Activated CD4-positive, alpha-beta memory T cell treated with anti-CD3 and anti-CD28 coated beads, Interleukin-2, amount 10 ng/mL, durations not matched to agents 7 days and 5 days (primary cell): ENCODE measurements at regions not wholly inside any gene's neighbourhood (a gene's known extent, or its start where the extent isn't known, plus 50 kb on each side); places are given as distances from the start of the nearest gene placed in this dataset.
"Not testable (repeated sequence)": the region's sequence is repeated elsewhere in the genome, so short reads cannot be mapped to it uniquely, and the experiment has no call there.

Experiments
- CTCF ChIA-PET: fragments of 350-600 bp; sonication (Branson Sonifier 250); formaldehyde crosslinking; loops from one replicate; lab custom pipeline; 2021; ENCODE audit warnings: antibody characterized with exemption, inconsistent platforms; lab: Charles Lee
- POLR2A ChIA-PET: fragments of 350-600 bp; sonication (Branson Sonifier 250); formaldehyde crosslinking; loops from one replicate; lab custom pipeline; 2021; ENCODE audit warnings: antibody characterized with exemption; lab: Charles Lee
- DNase-seq: peaks from one replicate; pipeline ENCODE4 v3.0.0-alpha.2; 2020
- H3K27ac Mint-ChIP-seq: one replicate; pipeline ENCODE4 v1.8.0; 2021; ENCODE audit warnings: mild to moderate bottlenecking, mixed read lengths
- H3K27me3 Mint-ChIP-seq: one replicate; pipeline ENCODE4 v1.8.0; 2021; ENCODE audit warnings: mixed read lengths
- H3K36me3 Mint-ChIP-seq: one replicate; pipeline ENCODE4 v1.8.0; 2021; ENCODE audit warnings: low read depth, mixed read lengths
- H3K4me1 Mint-ChIP-seq: one replicate; pipeline ENCODE4 v1.8.0; 2021; ENCODE audit warnings: mixed read lengths
- H3K4me3 Mint-ChIP-seq: one replicate; pipeline ENCODE4 v1.8.0; 2021; ENCODE audit warnings: mild to moderate bottlenecking, mixed read lengths
- H3K9me3 Mint-ChIP-seq: one replicate; pipeline ENCODE4 v1.8.0; 2021; ENCODE audit warnings: mixed read lengths

- H3K27ac Mint-ChIP-seq: no peak overlapping the region
- H3K27me3 Mint-ChIP-seq: no peaks in the 10 kb centered on the region
- DNase-seq: no peak
- H3K9me3 Mint-ChIP-seq: no peaks in the 10 kb centered on the region
- no peaks in the 10 kb centered on the region for H3K4me1 Mint-ChIP-seq
- POLR2A ChIA-PET: no interaction called here
- no peak overlapping the region for H3K4me3 Mint-ChIP-seq
- no peaks in the 10 kb centered on the region for H3K36me3 Mint-ChIP-seq
- CTCF ChIA-PET: no interaction called here
These were observed 397.2 kb downstream of the SLITRK1 start for GRCh38 chr13:83485101-83485500.

DNA sequence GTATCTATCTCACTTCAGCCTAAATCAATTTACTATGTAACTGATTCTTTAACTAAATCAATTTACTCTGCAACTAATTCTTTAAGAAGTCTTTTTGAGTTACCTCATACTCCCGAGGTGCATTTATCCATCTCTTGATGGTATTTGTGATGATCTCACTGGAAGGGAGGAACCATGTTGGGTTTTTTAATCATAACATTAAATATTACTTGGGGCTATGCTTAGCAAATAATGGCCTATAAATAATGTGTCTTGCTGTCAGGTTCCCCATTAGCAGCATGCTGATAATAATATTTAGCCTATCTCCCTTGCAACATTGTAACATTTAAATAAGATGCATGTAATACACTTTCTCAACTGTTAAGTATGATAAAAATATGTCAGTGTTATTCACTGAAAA is 411.3 kb downstream of the SLITRK1 start:
- Mint-ChIP-seq H3K9me3 (peaks cover 7% of the 10 kb centered on the region), H3K4me1 (no peaks in the 10 kb centered on the region), H3K27ac (no peak overlapping the region), H3K36me3 (no peaks in the 10 kb centered on the region), H3K27me3 (no peaks in the 10 kb centered on the region), H3K4me3 (no peak overlapping the region)
- ChIA-PET POLR2A (no interaction called here), CTCF (interaction anchor here (0.7 kb wide), 1 partner anchor 308 kb away, joined by 3 read pairs; no protein-coding TSS in a partner anchor)
- no peak for DNase-seq

GRCh38 chr13:83470133-83470797 is 412.0 kb downstream of the SLITRK1 start:
- POLR2A ChIA-PET: no interaction called here
- no peak for DNase-seq
- Mint-ChIP-seq H3K9me3 (peaks cover 4% of the 10 kb centered on the region), H3K4me1 (no peaks in the 10 kb centered on the region), H3K4me3 (no peak overlapping the region), H3K27me3 (no peaks in the 10 kb centered on the region), H3K27ac (no peak overlapping the region), H3K36me3 (no peaks in the 10 kb centered on the region)
- CTCF ChIA-PET: no interaction called here

- H3K36me3 Mint-ChIP-seq: no peaks in the 10 kb centered on the region
These were observed 428.6 kb downstream of the SLITRK1 start for GRCh38 chr13:83453723-83454122.

DNA sequence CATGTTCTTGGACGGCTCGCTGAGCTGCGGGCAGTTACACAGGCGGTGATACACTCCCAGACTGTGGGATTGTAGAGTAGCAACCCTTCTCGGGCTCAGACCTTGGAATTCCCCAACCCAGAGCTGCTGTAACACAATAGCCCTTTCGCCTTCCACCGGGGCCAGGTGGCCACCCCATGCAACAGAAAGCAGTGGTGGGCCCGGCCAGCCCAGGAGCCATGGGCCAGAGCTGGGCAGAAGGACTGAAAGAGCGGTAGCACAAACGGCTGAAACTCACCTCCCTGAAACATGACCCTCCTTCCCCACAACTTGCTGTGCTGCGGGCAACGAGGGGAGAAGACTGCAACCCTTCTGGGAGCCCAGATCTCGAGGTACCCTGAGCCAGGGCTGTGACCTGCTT is 429.0 kb downstream of the SLITRK1 start:
- no peaks in the 10 kb centered on the region for H3K4me1 Mint-ChIP-seq
- CTCF ChIA-PET: no interaction called here
- H3K27ac Mint-ChIP-seq: no peak overlapping the region
- no peak for DNase-seq
- no peaks in the 10 kb centered on the region for H3K27me3 Mint-ChIP-seq
- H3K36me3 Mint-ChIP-seq: no peaks in the 10 kb centered on the region
- H3K9me3 Mint-ChIP-seq: peaks cover 4% of the 10 kb centered on the region
- no peak overlapping the region for H3K4me3 Mint-ChIP-seq
- POLR2A ChIA-PET: no interaction called here

More at GRCh38 chr13:83453723-83454122, 428.6 kb downstream of the SLITRK1 start:
- no peak for DNase-seq
- Mint-ChIP-seq H3K27ac (no peak overlapping the region), H3K27me3 (no peaks in the 10 kb centered on the region), H3K4me3 (no peak overlapping the region), H3K4me1 (no peaks in the 10 kb centered on the region), H3K9me3 (peaks cover 4% of the 10 kb centered on the region)
- POLR2A ChIA-PET: no interaction called here
- CTCF ChIA-PET: no interaction called here

DNA sequence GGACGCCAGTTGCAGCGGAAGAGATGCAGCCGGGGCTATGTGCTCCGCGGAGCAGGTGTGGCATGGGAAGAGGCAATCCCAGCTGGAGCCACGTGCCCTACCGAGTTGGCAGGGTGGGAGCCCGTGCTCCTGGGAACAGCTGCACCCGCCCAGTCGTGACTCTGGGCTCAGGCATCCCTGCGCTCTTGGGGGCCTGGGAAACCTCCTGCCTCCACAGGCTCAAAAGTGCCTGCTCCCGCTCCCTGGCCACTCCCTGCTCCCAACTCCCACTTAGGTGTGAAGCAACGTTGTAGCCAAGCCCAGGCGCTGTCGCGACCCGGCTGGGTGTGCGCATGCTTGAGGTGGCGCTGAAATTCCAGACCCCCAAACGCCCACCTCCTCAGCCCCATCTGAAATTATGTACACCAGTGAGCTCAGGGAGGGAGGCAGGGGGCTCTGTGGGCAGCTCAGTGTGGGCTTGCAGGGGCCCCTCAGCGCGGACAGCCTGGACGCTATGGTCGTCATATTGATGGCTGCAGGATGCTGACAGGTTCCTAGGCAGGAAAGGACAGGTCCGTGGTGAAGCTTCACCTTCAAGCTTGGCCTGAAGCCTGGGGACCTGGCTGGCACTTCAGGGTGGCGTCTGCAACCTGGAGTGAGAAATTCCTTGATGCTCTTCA is 429.9 kb downstream of the SLITRK1 start:
- Mint-ChIP-seq H3K4me1 (no peaks in the 10 kb centered on the region), H3K27me3 (no peaks in the 10 kb centered on the region), H3K9me3 (peaks cover 4% of the 10 kb centered on the region), H3K27ac (no peak overlapping the region), H3K4me3 (no peak overlapping the region), H3K36me3 (no peaks in the 10 kb centered on the region)
- POLR2A ChIA-PET: no interaction called here
- CTCF ChIA-PET: no interaction called here
- no peak for DNase-seq

- Mint-ChIP-seq H3K4me1 (no peaks in the 10 kb centered on the region), H3K27ac (no peak overlapping the region), H3K9me3 (peaks cover 8% of the 10 kb centered on the region), H3K4me3 (no peak overlapping the region), H3K27me3 (no peaks in the 10 kb centered on the region), H3K36me3 (no peaks in the 10 kb centered on the region)
- DNase-seq: no peak
- POLR2A ChIA-PET: no interaction called here
- CTCF ChIA-PET: no interaction called here
These were observed 431.7 kb downstream of the SLITRK1 start for GRCh38 chr13:83450591-83450990.

GRCh38 chr13:83449668-83450395 is 432.4 kb downstream of the SLITRK1 start:
- H3K36me3 Mint-ChIP-seq: no peaks in the 10 kb centered on the region
- H3K27ac Mint-ChIP-seq: no peak overlapping the region
- ChIA-PET CTCF (no interaction called here), POLR2A (no interaction called here)
- DNase-seq: no peak
- no peak overlapping the region for H3K4me3 Mint-ChIP-seq
- peaks cover 8% of the 10 kb centered on the region for H3K9me3 Mint-ChIP-seq
- no peaks in the 10 kb centered on the region for H3K27me3 Mint-ChIP-seq
- H3K4me1 Mint-ChIP-seq: no peaks in the 10 kb centered on the region

GRCh38 chr13:83440465-83440864 is 441.8 kb downstream of the SLITRK1 start:
- Mint-ChIP-seq H3K4me1 (no peaks in the 10 kb centered on the region), H3K27me3 (no peaks in the 10 kb centered on the region), H3K27ac (no peak overlapping the region), H3K4me3 (no peak overlapping the region), H3K36me3 (no peaks in the 10 kb centered on the region), H3K9me3 (peaks cover 6% of the 10 kb centered on the region)
- ChIA-PET POLR2A (interaction anchor here (0.6 kb wide), 1 partner anchor 42 kb away, joined by 3 read pairs; no protein-coding TSS in a partner anchor), CTCF (no interaction called here)
- no peak for DNase-seq

GRCh38 chr13:83439464-83439863 is 442.8 kb downstream of the SLITRK1 start:
- POLR2A ChIA-PET, DNase-seq, H3K9me3 Mint-ChIP-seq, H3K4me1 Mint-ChIP-seq, H3K27ac Mint-ChIP-seq, CTCF ChIA-PET, H3K36me3 Mint-ChIP-seq, H3K4me3 Mint-ChIP-seq, H3K27me3 Mint-ChIP-seq: not testable (repeated sequence)

- no peak overlapping the region for H3K4me3 Mint-ChIP-seq
- ChIA-PET CTCF (no interaction called here), POLR2A (no interaction called here)
- H3K27me3 Mint-ChIP-seq: no peaks in the 10 kb centered on the region
- no peaks in the 10 kb centered on the region for H3K4me1 Mint-ChIP-seq
- H3K27ac Mint-ChIP-seq: no peak overlapping the region
- DNase-seq: no peak
- H3K9me3 Mint-ChIP-seq: peaks cover 2% of the 10 kb centered on the region
- no peaks in the 10 kb centered on the region for H3K36me3 Mint-ChIP-seq
These were observed 458.4 kb downstream of the SLITRK1 start for GRCh38 chr13:83423861-83424260.

DNA sequence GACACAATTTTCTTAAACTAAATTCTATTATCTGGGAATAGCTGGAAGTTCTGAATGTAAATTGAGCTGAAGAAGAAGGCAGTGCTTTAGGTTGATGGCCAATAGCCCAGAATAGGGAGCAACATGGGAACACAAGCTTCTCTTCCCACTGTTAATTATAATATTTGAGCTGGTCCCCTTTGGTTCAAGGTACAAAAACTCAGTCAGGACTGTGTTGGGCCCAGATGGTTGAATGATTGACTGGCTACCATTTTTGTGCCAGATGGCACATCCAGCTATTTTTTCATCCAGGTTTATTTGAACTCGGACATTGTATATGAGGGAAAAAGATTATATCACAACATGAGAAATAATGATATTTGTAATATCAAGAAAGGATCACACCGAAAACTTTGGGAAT is 458.9 kb downstream of the SLITRK1 start:
- CTCF ChIA-PET: no interaction called here
- no peak for DNase-seq
- POLR2A ChIA-PET: no interaction called here
- no peak overlapping the region for H3K27ac Mint-ChIP-seq
- no peaks in the 10 kb centered on the region for H3K27me3 Mint-ChIP-seq
- H3K36me3 Mint-ChIP-seq: no peaks in the 10 kb centered on the region
- peaks cover 2% of the 10 kb centered on the region for H3K9me3 Mint-ChIP-seq
- no peak overlapping the region for H3K4me3 Mint-ChIP-seq
- no peaks in the 10 kb centered on the region for H3K4me1 Mint-ChIP-seq

GRCh38 chr13:83414393-83414792 is 467.9 kb downstream of the SLITRK1 start:
- no peaks in the 10 kb centered on the region for H3K27me3 Mint-ChIP-seq
- H3K4me1 Mint-ChIP-seq: no peaks in the 10 kb centered on the region
- H3K27ac Mint-ChIP-seq: no peak overlapping the region
- H3K9me3 Mint-ChIP-seq: peaks cover 5% of the 10 kb centered on the region
- no peak for DNase-seq
- H3K36me3 Mint-ChIP-seq: no peaks in the 10 kb centered on the region
- POLR2A ChIA-PET: no interaction called here
- H3K4me3 Mint-ChIP-seq: no peak overlapping the region
- CTCF ChIA-PET: no interaction called here
